H9 (cell line): ENCODE measurements at regions not wholly inside any gene's neighbourhood (a gene's known extent, or its start where the extent isn't known, plus 50 kb on each side); places are given as distances from the start of the nearest gene placed in this dataset.

Source experiments
- DNase-seq: peaks from one replicate; pipeline ENCODE4 v3.0.0-alpha.2; 2017
- H2AFZ ChIP-seq: one replicate; pipeline ENCODE4 v1.6.1; 2013; ENCODE audit warnings: mild to moderate bottlenecking, low read length, control low read depth, moderate library complexity
- H2AK5ac ChIP-seq: 2 replicates; pipeline ENCODE4 v1.6.1; 2013; ENCODE audit warnings: low read length, control low read depth, mixed read lengths; ENCODE audit not compliant: insufficient read length
- H2BK120ac ChIP-seq: one replicate; pipeline ENCODE4 v1.6.1; 2013; ENCODE audit warnings: low read depth, mild to moderate bottlenecking, low read length, control low read depth, inconsistent platforms; ENCODE audit not compliant: poor library complexity, severe bottlenecking
- H2BK12ac ChIP-seq: 2 replicates; pipeline ENCODE4 v1.6.1; 2013; ENCODE audit warnings: low read length, control low read depth, mixed read lengths, low read depth; ENCODE audit not compliant: insufficient read length
- H2BK15ac ChIP-seq: 2 replicates; pipeline ENCODE4 v1.6.1; 2013; ENCODE audit warnings: low read depth, low read length, control low read depth
- H2BK20ac ChIP-seq: one replicate; pipeline ENCODE4 v1.6.1; 2013; ENCODE audit warnings: low read depth, mild to moderate bottlenecking, low read length, control low read depth, inconsistent platforms; ENCODE audit not compliant: poor library complexity, severe bottlenecking
- H2BK5ac ChIP-seq: 2 replicates; pipeline ENCODE4 v1.6.1; 2013; ENCODE audit warnings: low read length, control low read depth, mixed read lengths; ENCODE audit not compliant: insufficient read length
- H3K14ac ChIP-seq: 2 replicates; pipeline ENCODE4 v1.6.1; 2013; ENCODE audit warnings: low read length, control low read depth; ENCODE audit not compliant: insufficient read depth
- H3K18ac ChIP-seq: 2 replicates; pipeline ENCODE4 v1.6.1; 2013; ENCODE audit warnings: low read depth, mild to moderate bottlenecking, mixed read lengths, low read length, control low read depth; ENCODE audit not compliant: insufficient read length
- H3K23ac ChIP-seq: 2 replicates; pipeline ENCODE4 v1.6.1; 2013; ENCODE audit warnings: low read length, control low read depth, mixed read lengths, low read depth; ENCODE audit not compliant: insufficient read length
- H3K23me2 ChIP-seq: 2 replicates; pipeline ENCODE4 v1.6.1; 2013; ENCODE audit warnings: low read depth, mild to moderate bottlenecking, mixed read lengths, low read length, control low read depth; ENCODE audit not compliant: insufficient read length, poor library complexity, severe bottlenecking
- H3K27ac ChIP-seq: 2 replicates; pipeline ENCODE4 v1.5.1; 2013; ENCODE audit warnings: low read length, control low read depth, mixed read lengths, low read depth; ENCODE audit not compliant: insufficient read length
- H3K27me3 ChIP-seq: 2 replicates; pipeline ENCODE4 v1.6.1; 2013; ENCODE audit warnings: low read length, control low read depth, inconsistent platforms; ENCODE audit not compliant: insufficient read depth
- H3K4ac ChIP-seq: 2 replicates; pipeline ENCODE4 v1.6.1; 2013; ENCODE audit warnings: low read depth, mild to moderate bottlenecking, control low read depth, inconsistent platforms, low read length, moderate library complexity
- H3K4me1 ChIP-seq: 2 replicates; pipeline ENCODE4 v1.6.1; 2013; ENCODE audit warnings: low read length, control low read depth, inconsistent platforms; ENCODE audit not compliant: insufficient read depth
- H3K4me2 ChIP-seq: 2 replicates; pipeline ENCODE4 v1.6.1; 2013; ENCODE audit warnings: low read length, control low read depth, mixed read lengths; ENCODE audit not compliant: insufficient read length, insufficient read depth
- H3K56ac ChIP-seq: 2 replicates; pipeline ENCODE4 v1.6.1; 2013; ENCODE audit warnings: low read depth, mild to moderate bottlenecking, mixed read lengths, low read length, control low read depth; ENCODE audit not compliant: insufficient read length
- H3K79me1 ChIP-seq: 2 replicates; pipeline ENCODE4 v1.6.1; 2013; ENCODE audit warnings: low read depth, mild to moderate bottlenecking, moderate library complexity, low read length, control low read depth, inconsistent platforms; ENCODE audit not compliant: insufficient read depth, poor library complexity, severe bottlenecking
- H3K79me2 ChIP-seq: 2 replicates; pipeline ENCODE4 v1.6.1; 2013; ENCODE audit warnings: low read length, control low read depth, inconsistent platforms; ENCODE audit not compliant: insufficient read depth
- H3K9ac ChIP-seq: 2 replicates; pipeline ENCODE4 v1.6.1; 2013; ENCODE audit warnings: low read length, control low read depth, mixed read lengths; ENCODE audit not compliant: insufficient read length; ENCODE audit errors: extremely low read depth
- H3K9me3 ChIP-seq: one replicate; pipeline ENCODE4 v1.6.1; 2013; ENCODE audit warnings: low read depth, low read length, inconsistent platforms; ENCODE audit not compliant: control insufficient read depth
- H3T11ph ChIP-seq: one replicate; pipeline ENCODE4 v1.6.1; 2013; ENCODE audit warnings: mild to moderate bottlenecking, low read length, control low read depth, inconsistent platforms
- H4K20me1 ChIP-seq: one replicate; pipeline ENCODE4 v1.6.1; 2013; ENCODE audit not compliant: control insufficient read depth, insufficient read length, insufficient read depth
- H4K5ac ChIP-seq: 2 replicates; pipeline ENCODE4 v1.6.1; 2013; ENCODE audit warnings: low read depth, mild to moderate bottlenecking, mixed read lengths, low read length, control low read depth; ENCODE audit not compliant: insufficient read length
- H4K8ac ChIP-seq: replicated peaks from 2 replicates; pipeline ENCODE4 v1.6.1; 2013; ENCODE audit warnings: low read length, control low read depth, mixed read lengths, low read depth; ENCODE audit not compliant: insufficient read length
- H4K91ac ChIP-seq: 2 replicates; pipeline ENCODE4 v1.6.1; 2013; ENCODE audit warnings: low read depth, mild to moderate bottlenecking, moderate library complexity, mixed read lengths, low read length, control low read depth; ENCODE audit not compliant: insufficient read length
- H3K27ac Mint-ChIP-seq, 3 experiments: 2 replicates in 2 of 3; 3 replicates in 1 of 3; pipeline ENCODE4 v1.8.0; 2020 to 2021; ENCODE audit warnings: mixed read lengths in 3 of 3, mild to moderate bottlenecking in 1 of 3, moderate library complexity in 1 of 3
- H3K27me3 Mint-ChIP-seq: 2 replicates; pipeline ENCODE4 v1.8.0; 2021; ENCODE audit warnings: low read depth, mild to moderate bottlenecking, moderate library complexity, mixed read lengths
- H3K36me3 Mint-ChIP-seq, 3 experiments: 2 replicates in 2 of 3; 3 replicates in 1 of 3; pipeline ENCODE4 v1.8.0; 2020 to 2021; ENCODE audit warnings: low read depth in 3 of 3, mixed read lengths in 3 of 3; ENCODE audit not compliant: insufficient read depth in 1 of 3
- H3K4me1 Mint-ChIP-seq, 2 experiments: 2 replicates each; pipeline ENCODE4 v1.8.0; 2020; ENCODE audit warnings: mixed read lengths in 2 of 2
- H3K4me3 Mint-ChIP-seq, 2 experiments: 2 replicates in 1 of 2; 3 replicates in 1 of 2; pipeline ENCODE4 v1.8.0; 2020 to 2021; ENCODE audit warnings: mild to moderate bottlenecking in 2 of 2, mixed read lengths in 2 of 2, moderate library complexity in 1 of 2
- H3K9me3 Mint-ChIP-seq, 2 experiments: 2 replicates in 1 of 2; 3 replicates in 1 of 2; pipeline ENCODE4 v1.8.0; 2020; ENCODE audit warnings: mild to moderate bottlenecking in 2 of 2, mixed read lengths in 2 of 2, moderate library complexity in 1 of 2
- CTCF ChIP-seq: fragments of 200-600 bp; sonication (generic); conservative IDR thresholded peaks from 3 replicates; pipeline ENCODE4 v1.8.0; 2021; ENCODE audit warnings: antibody characterized with exemption, mild to moderate bottlenecking
- WGBS: extraction: QIAGEN DNeasy Blood & Tissue Kit; methylation state at CpG from one replicate; pipeline ENCODE4 v1.1.7; 2013; ENCODE audit warnings: missing lambda C conversion rate, low lambda C conversion rate, mixed read lengths; ENCODE audit not compliant: insufficient read length; ENCODE audit errors: extremely low coverage; 5-methylcytosine and 5-hydroxymethylcytosine counted together

GRCh38 chr1:164926107-164926506, 367.1 kb downstream of the PBX1 start:
- WGBS, result no CpG with 5 or more reads among the region's 2 CpGs
- Histone ChIP-seq H3T11ph (no peak overlapping the region), H3K27me3 (no peaks in the 10 kb centered on the region), H3K79me1 (no peaks in the 10 kb centered on the region), H2BK15ac (no peak overlapping the region), H3K18ac (no peak overlapping the region), H3K9ac (no peak overlapping the region), H2BK5ac (no peak overlapping the region), H4K8ac (no peak overlapping the region), H4K91ac (no peak overlapping the region), H3K23ac (no peak overlapping the region), H2AK5ac (no peak overlapping the region), H3K4me1 (no peaks in the 10 kb centered on the region), H4K20me1 (no peaks in the 10 kb centered on the region), H2BK120ac (no peak overlapping the region), H3K56ac (no peak overlapping the region), H2BK12ac (no peak overlapping the region), H3K9me3 (no peaks in the 10 kb centered on the region), H3K14ac (no peak overlapping the region), H2BK20ac (no peak overlapping the region), H3K4ac (no peak overlapping the region), H2AFZ (no peak overlapping the region), H4K5ac (no peak overlapping the region), H3K79me2 (no peaks in the 10 kb centered on the region), H3K27ac (no peak overlapping the region), H3K23me2 (no peaks in the 10 kb centered on the region), H3K4me2 (no peak overlapping the region)
- Mint-ChIP-seq H3K36me3 (no peaks in the 10 kb centered on the region; a peak in 1 of 7 replicates), H3K27me3 (no peaks in the 10 kb centered on the region), H3K4me1 (peaks cover 14% of the 10 kb centered on the region in 2 experiments), H3K27ac (no peak overlapping the region), H3K9me3 (no peaks in the 10 kb centered on the region), H3K4me3 (no peak overlapping the region)
- DNase-seq, result no peak
- TF ChIP-seq CTCF, result no peak
